Right cardiac atrium (tissue), 5 donors: ENCODE measurements at regions not wholly inside any gene's neighbourhood (a gene's known extent, or its start where the extent isn't known, plus 50 kb on each side); places are given as distances from the start of the nearest gene placed in this dataset.
"Not testable (repeated sequence)": the region's sequence is repeated elsewhere in the genome, so short reads cannot be mapped to it uniquely, and the experiment has no call there.

ENCODE experiments used
- ATAC-seq, 2 donors: fragments of 200-7000 bp; cut with Tn5 transposase; one replicate each; pipeline versions ENCODE4 v1.8.0 to v1.9.1; 2020; ENCODE audit warnings: moderate library complexity in 2 of 2, mild to moderate bottlenecking in 1 of 2
- DNase-seq, 3 donors: peaks; one replicate each; pipeline ENCODE4 v3.0.0-alpha.2; 2020
- H3K27ac ChIP-seq: one replicate; pipeline ENCODE4 v1.5.1; 2013; ENCODE audit warnings: mild to moderate bottlenecking, low read length, control low read depth, moderate library complexity
- H3K27me3 ChIP-seq: one replicate; pipeline ENCODE4 v1.6.1; 2013; ENCODE audit not compliant: control insufficient read depth, insufficient read depth
- H3K4me1 ChIP-seq: one replicate; pipeline ENCODE4 v1.6.1; 2013; ENCODE audit warnings: low read length; ENCODE audit not compliant: control insufficient read depth, insufficient read depth
- H3K4me3 ChIP-seq: one replicate; pipeline ENCODE4 v1.5.1; 2013; ENCODE audit warnings: low read length, control low read depth
- H3K9me3 ChIP-seq: one replicate; pipeline ENCODE4 v1.6.1; 2013; ENCODE audit warnings: low read length; ENCODE audit not compliant: control insufficient read depth
- WGBS: extraction: QIAGEN DNeasy Blood & Tissue Kit; methylation state at CpG from one replicate; pipeline ENCODE4 v1.1.7; 2013; 5-methylcytosine and 5-hydroxymethylcytosine counted together
- intact Hi-C, 4 donors: fragments of 100-400 bp; cut with DNase I; formaldehyde crosslinking; loops; one replicate each; pipeline versions ENCODE4 v1.11.0 to v1.14.0; 2022 to 2023
- donor health status: healthy with polysubstance abuse.
- donor health status: DM: no; HTN: yes; CAD: no.
- donor health status: DM: no; HTN: no; CAD: no.
- donor health status: DM: no; HTN: yes; CAD: no; lungs with severe emphysema.
- donor health status: DM: yes; HTN: yes; CAD: no.

DNA sequence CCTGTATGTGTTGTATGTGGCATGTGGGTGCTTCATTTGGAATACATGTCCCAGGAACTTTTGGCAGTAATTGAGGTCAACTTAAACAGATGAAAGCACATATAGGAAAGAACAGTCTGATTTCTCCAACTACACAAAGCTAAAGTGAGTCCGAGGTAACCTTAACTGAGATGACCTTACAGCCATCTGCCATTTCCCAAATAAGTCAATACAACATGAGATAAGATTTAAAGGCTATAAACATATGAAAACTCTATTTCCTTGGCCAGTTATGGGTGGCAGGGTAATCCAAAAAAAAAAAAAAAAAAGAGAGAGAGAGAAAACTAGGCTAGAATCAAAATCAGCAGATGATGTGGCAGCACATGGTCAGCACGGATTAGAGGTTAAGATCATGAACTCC lies 1068.3 kb downstream of the KHDRBS2 start:
- H3K9me3 ChIP-seq = no peaks in the 10 kb centered on the region
- DNase-seq (no peak), ATAC-seq (no peak)
- 63% methylated on average over 2 of the region's 2 CpGs for WGBS
- H3K4me1 ChIP-seq = no peaks in the 10 kb centered on the region
- no peak overlapping the region for H3K27ac ChIP-seq
- intact Hi-C loops = no loop called here
- H3K27me3 ChIP-seq = no peaks in the 10 kb centered on the region
- no peak overlapping the region for H3K4me3 ChIP-seq

DNA sequence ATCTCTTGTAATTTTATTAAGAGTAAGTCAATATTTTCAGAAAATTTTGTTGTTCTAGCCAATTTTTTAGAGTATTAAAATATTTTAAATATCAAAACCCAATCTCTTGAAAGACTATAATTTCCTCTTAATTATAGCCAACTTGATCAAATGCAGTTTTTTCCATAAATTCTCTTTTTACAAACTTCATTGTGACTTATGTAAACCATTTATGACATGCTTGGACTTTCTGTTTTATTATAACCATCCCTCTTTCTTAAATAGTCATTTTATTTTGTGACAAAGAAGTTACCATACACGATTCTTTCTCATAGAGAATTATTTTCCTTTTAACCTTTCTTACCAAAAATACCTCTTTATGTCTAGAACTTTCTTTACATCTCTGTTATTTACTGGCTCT lies 1075.5 kb downstream of the KHDRBS2 start:
- Histone ChIP-seq H3K4me3 (no peak overlapping the region), H3K9me3 (no peaks in the 10 kb centered on the region)

DNA sequence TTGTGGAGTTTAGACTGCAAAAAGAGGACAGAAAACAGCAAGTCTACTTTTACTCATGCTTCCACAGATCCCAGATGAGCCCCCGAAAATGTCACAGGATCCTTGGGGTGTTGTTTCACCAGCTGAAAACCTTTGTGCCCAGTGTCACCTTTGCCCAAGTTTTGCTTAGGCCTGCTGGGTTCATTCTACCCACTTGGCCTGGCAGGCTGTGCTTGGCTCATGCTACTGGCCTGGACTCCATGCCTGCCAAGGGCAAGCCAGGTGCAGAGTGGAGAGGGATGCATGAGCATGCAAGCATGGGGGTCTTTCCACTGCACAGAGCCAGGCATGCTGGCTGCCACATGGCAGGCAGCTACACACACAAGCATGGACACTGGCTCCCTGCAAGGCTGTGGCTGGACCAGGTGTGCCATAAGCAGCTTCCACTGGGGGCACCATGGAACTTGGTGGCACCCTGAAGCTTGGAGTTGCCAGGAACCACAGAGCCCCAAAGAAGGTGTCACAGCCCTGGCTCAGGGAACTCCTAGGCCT lies 1082.0 kb downstream of the KHDRBS2 start:
- Histone ChIP-seq H3K9me3 (no peaks in the 10 kb centered on the region), H3K27me3 (no peaks in the 10 kb centered on the region), H3K4me1 (no peaks in the 10 kb centered on the region), H3K27ac (no peak overlapping the region), H3K4me3 (no peak overlapping the region)
- DNase-seq (peak in 1 of 3 donors; percentile 22), ATAC-seq (no peak)
- intact Hi-C loops = no loop called here
- WGBS = 74% methylated on average over 1 of the region's 1 CpG

More for the DNA sequence above, 1075.5 kb downstream of the KHDRBS2 start:
- intact Hi-C loops = no loop called here
- DNase-seq (no peak), ATAC-seq (no peak)
- H3K27me3 ChIP-seq = no peaks in the 10 kb centered on the region
- H3K4me1 ChIP-seq = no peaks in the 10 kb centered on the region
- no peak overlapping the region for H3K27ac ChIP-seq
- WGBS = 36% methylated on average over 1 of the region's 1 CpG

DNA sequence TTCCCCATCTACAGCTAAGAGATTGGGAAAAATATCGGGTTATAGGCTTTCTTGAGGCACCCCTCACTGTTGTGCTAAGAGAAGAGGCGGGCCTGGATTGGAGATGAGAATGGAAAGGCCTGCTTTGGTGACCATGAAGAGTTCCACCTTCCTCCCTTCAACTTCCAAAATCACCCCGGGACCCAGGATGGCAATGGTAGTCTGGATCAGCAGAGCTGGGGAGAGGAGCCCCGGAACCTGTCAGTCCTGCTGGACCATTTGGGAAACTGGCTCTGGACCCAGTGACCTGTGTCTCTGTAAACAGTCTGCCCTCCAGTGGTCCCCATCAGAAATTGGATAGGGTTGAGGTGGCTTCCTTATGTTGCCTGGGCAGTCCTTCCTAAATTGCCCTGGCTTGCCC lies 1085.6 kb downstream of the KHDRBS2 start:
- intact Hi-C loops = no loop called here
- WGBS = 77% methylated on average over 4 of the region's 4 CpGs

DNA sequence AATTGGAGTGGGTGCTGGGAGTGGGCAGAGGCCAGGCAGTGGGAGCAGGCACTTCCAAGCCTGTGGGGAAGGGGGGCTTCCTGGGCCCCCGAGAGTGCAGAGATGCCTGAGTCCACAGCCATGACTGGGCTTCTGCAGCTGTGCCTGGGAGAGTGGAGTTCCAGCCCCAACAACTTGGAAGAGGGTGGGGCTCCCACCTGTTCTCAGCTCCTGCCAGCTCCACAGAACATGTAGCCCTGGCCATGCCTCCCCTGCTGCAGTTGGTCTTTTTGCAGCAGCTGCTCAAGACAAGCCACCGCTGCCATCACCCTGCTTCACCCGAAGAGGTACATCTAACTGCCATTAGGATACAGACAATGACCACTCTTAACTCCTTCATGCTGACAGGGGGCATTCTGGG lies 1092.3 kb downstream of the KHDRBS2 start:
- no peak for ATAC-seq
- no peak for DNase-seq
- H3K4me3 ChIP-seq = no peak overlapping the region
- no peak overlapping the region for H3K27ac ChIP-seq
- intact Hi-C loops = no loop called here
- H3K27me3 ChIP-seq = no peaks in the 10 kb centered on the region
- H3K9me3 ChIP-seq = no peaks in the 10 kb centered on the region
- 69% methylated on average over 3 of the region's 3 CpGs for WGBS
- H3K4me1 ChIP-seq = no peaks in the 10 kb centered on the region

More for the DNA sequence above, 1085.6 kb downstream of the KHDRBS2 start:
- H3K27ac ChIP-seq = no peak overlapping the region
- H3K27me3 ChIP-seq = no peaks in the 10 kb centered on the region
- no peaks in the 10 kb centered on the region for H3K4me1 ChIP-seq
- DNase-seq (no peak), ATAC-seq (no peak)
- no peak overlapping the region for H3K4me3 ChIP-seq
- no peaks in the 10 kb centered on the region for H3K9me3 ChIP-seq

DNA sequence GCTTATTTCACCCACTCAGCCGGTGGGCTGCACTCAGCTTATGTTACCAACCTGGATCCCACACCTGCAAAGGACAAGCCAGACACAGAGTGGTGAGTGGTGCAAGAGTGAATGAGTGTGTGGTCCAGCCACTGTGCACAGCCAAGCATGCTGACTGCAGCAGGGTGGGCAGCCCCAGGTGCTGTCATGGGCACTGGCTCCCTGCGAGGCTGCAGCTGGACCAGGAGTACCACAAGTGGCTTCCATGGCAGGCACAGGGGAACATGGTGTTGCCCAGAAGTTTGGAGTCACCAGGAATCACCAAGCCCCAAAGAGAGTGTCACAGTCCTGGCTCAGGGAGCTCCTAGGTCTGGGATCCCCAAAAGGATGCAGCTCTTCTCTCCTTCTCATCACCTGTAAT lies 1093.4 kb downstream of the KHDRBS2 start:
- no peaks in the 10 kb centered on the region for H3K4me1 ChIP-seq
- no peak for DNase-seq
- H3K4me3 ChIP-seq = no peak overlapping the region
- H3K27ac ChIP-seq = no peak overlapping the region
- 21% methylated on average over 2 of the region's 2 CpGs for WGBS
- intact Hi-C loops = no loop called here
- H3K9me3 ChIP-seq = no peaks in the 10 kb centered on the region
- no peaks in the 10 kb centered on the region for H3K27me3 ChIP-seq
- no peak for ATAC-seq

DNA sequence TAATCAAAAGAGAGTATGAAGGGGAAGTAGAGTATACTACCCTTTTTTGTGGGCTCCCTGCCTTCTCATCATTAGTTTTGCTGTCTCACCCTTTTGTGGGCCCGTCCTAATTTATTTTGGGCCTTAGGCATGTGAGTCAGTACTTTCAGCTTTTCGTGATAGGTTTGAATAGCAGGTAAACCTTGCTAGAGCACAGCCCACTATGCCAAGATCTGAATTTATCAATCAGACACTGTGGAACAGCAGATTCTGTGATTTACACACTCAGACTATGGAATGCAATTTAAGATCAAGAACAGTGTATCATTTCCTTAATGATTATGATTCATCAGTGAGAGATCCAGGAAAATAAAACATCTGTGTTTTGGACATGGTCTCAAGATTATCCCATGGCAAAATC lies 1117.1 kb downstream of the KHDRBS2 start:
- no peak overlapping the region for H3K4me3 ChIP-seq
- no peaks in the 10 kb centered on the region for H3K27me3 ChIP-seq
- H3K9me3 ChIP-seq = no peaks in the 10 kb centered on the region
- WGBS = 67% methylated on average over 2 of the region's 2 CpGs
- H3K27ac ChIP-seq = no peak overlapping the region
- ATAC-seq (no peak), DNase-seq (no peak)
- intact Hi-C loops = no loop called here
- no peaks in the 10 kb centered on the region for H3K4me1 ChIP-seq

DNA sequence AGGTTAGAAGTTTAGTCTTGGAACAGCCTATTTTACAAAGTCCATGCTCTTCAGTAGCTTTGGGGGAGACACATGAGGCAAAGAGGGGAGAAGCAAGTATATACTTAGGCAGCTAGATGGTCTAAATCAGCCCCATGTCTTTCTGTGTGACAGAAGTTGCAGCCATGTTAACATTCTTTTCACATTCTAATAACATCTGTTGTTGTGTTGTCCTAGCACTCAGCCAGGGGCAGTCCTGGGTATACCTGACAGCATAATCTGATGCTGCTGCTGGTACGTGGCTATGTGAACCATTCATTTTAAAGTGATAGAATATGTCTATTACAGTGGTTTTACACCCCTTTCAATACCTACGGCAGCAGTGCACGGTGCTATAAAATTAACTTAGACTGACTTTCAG lies 1137.0 kb downstream of the KHDRBS2 start:
- intact Hi-C loops, DNase-seq, H3K9me3 ChIP-seq, H3K4me1 ChIP-seq, ATAC-seq, H3K27ac ChIP-seq, H3K4me3 ChIP-seq, H3K27me3 ChIP-seq: not testable (repeated sequence)
- 73% methylated on average over 3 of the region's 3 CpGs for WGBS

DNA sequence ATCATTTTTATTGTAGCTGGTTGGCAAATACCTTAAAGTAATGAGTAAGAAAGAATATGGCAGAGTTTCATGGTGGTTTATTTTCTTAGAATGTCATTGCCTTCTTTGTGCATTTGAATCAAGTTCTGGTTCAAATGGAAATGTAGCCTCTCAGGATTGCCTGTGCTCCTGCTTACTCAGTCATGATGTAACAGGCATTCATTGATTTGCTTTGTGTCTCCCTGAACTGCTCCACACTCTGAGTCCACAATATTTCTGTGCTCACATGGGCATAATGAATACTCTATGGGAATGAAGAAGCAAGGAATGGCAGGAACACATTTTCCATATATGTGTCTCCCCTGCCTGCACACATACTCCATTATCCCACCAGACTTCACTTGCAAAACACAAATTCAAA lies 1143.8 kb downstream of the KHDRBS2 start:
- ATAC-seq, H3K4me3 ChIP-seq, H3K4me1 ChIP-seq, H3K27ac ChIP-seq, H3K27me3 ChIP-seq, H3K9me3 ChIP-seq, DNase-seq, intact Hi-C loops: not testable (repeated sequence)

DNA sequence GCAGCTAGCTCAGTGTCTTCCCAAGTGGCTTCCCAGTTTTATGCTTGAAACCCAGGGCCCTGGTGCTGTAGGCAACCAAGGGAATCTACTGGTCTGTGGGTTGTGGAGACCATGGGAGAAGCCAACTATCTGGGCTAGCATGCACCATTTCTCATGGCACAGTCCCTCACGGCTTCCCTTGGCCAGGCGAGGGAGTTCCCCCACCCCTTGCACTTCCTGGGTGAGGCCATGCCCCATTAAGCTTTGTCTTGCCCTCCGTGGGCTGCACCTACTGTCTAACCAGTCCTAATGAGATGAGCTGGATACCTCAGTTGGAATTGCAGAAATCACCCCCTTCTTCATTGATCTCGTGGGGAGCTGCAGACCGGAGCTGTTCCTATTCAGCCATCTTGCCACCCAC lies 1152.0 kb downstream of the KHDRBS2 start:
- no peaks in the 10 kb centered on the region for H3K9me3 ChIP-seq
- H3K27ac ChIP-seq = no peak overlapping the region
- H3K27me3 ChIP-seq = no peaks in the 10 kb centered on the region
- no peaks in the 10 kb centered on the region for H3K4me1 ChIP-seq
- DNase-seq (no peak), ATAC-seq (no peak)
- H3K4me3 ChIP-seq = no peak overlapping the region
- intact Hi-C loops = no loop called here
- WGBS = 74% methylated on average over 5 of the region's 5 CpGs

DNA sequence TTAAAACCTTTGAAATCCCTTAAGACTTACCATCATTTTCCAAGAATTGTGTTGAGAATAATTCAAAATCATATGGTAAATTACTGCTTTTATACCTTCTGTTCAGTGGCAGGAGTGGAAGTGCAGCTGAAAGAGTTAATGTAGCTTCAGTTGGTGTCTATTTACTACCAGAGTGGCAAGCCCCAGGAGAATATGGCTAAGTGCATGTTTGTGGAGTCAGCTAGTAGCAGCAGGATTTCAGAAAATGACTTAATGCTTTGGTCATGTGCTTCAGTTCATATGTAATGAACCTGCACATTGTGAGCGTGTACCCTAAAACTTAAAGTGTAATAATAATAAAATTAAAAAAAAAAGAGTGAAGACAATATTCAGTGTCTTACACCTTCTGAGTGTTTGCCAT lies 1171.8 kb downstream of the KHDRBS2 start:
- intact Hi-C loops, ATAC-seq, H3K4me1 ChIP-seq, H3K4me3 ChIP-seq, H3K27me3 ChIP-seq, DNase-seq, H3K9me3 ChIP-seq, H3K27ac ChIP-seq: not testable (repeated sequence)
- 79% methylated on average over 1 of the region's 1 CpG for WGBS

DNA sequence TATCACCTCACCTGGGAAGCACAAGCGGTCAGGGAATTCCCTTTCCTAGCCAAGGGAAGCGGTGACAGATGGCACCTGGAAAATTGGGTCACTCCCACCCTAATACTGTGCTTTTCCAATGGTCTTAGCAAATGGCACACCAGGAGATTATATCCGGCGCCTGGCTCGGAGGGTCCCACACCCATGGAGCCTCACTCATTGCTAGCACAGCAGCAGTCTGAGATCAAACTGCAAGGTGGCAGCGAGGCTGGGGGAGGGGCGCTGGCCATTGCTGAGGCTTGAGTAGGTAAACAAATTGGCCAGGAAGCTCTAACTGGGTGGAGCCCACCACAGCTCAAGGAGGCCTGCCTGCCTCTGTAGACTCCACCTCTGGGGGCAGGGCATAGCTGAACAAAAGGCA lies 1178.1 kb downstream of the KHDRBS2 start:
- WGBS = 89% methylated on average over 7 of the region's 7 CpGs
- H3K4me1 ChIP-seq, H3K9me3 ChIP-seq, H3K4me3 ChIP-seq, H3K27me3 ChIP-seq, H3K27ac ChIP-seq, intact Hi-C loops, ATAC-seq: not testable (repeated sequence)
- DNase-seq = peak in 1 of 3 donors; percentile 26
